ENCODE measurements at regions not wholly inside any gene's neighbourhood (a gene's known extent, or its start where the extent isn't known, plus 50 kb on each side); places are given as distances from the start of the nearest gene placed in this dataset.

DNA sequence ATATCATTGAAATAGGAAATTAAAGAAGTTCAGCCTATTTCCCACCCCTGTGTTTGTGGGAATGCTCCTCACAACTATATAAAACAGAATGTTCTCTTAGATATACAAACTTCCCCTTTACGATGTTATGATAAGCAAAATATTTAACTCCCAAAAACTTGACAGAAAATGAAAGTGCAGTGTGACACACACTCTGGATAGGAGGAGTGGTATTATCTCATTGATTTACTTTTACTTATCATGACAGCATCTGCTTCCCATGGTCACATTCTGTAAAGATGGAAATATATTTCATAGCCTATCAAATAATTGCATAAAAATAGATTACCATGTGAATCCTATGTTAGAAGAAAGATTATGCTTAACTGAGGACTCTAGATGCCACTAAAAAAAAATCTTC is 96.6 kb upstream of the STK17B start:
- TF ChIP-seq CTCF (IDR thresholded peaks at IDR 0.05) (no peak), POLR2A (IDR thresholded peaks at IDR 0.05) (no peak)

Measured in thyroid gland (tissue), 4 donors.